OCI-LY1 (cell line): ENCODE measurements at regions not wholly inside any gene's neighbourhood (a gene's known extent, or its start where the extent isn't known, plus 50 kb on each side); places are given as distances from the start of the nearest gene placed in this dataset.
"Not testable (repeated sequence)": the region's sequence is repeated elsewhere in the genome, so short reads cannot be mapped to it uniquely, and the experiment has no call there.

Experiments used
- H2AFZ ChIP-seq: fragments of 200-600 bp; sonication (generic), shearing (Covaris generic); 2 replicates; pipeline ENCODE4 v1.6.0; 2014; ENCODE audit warnings: antibody characterized with exemption, mild to moderate bottlenecking, low read length
- H3F3A ChIP-seq: fragments of 200-600 bp; sonication (generic), shearing (Covaris generic); 2 replicates; pipeline ENCODE4 v1.6.0; 2014; ENCODE audit warnings: mild to moderate bottlenecking, antibody characterized with exemption, low read length, moderate library complexity; ENCODE audit not compliant: insufficient read depth
- H3K27ac ChIP-seq: fragments of 200-600 bp; sonication (generic); 2 replicates; pipeline ENCODE4 v1.5.1; 2014; ENCODE audit warnings: low read length, mixed run types, mild to moderate bottlenecking, low read depth; ENCODE audit not compliant: poor library complexity, severe bottlenecking
- H3K27me3 ChIP-seq: fragments of 200-600 bp; sonication (generic); 2 replicates; pipeline ENCODE4 v1.6.0; 2014; ENCODE audit warnings: antibody characterized with exemption, mild to moderate bottlenecking, low read length, moderate library complexity; ENCODE audit not compliant: insufficient read depth
- H3K36me3 ChIP-seq: fragments of 200-600 bp; sonication (generic); 2 replicates; pipeline ENCODE4 v1.6.1; 2014; ENCODE audit warnings: mild to moderate bottlenecking, antibody characterized with exemption, low read length, moderate library complexity, mixed read lengths; ENCODE audit not compliant: insufficient read depth
- H3K4me1 ChIP-seq: fragments of 200-600 bp; sonication (generic); 2 replicates; pipeline ENCODE4 v1.5.1; 2014; ENCODE audit warnings: mild to moderate bottlenecking, low read length, moderate library complexity; ENCODE audit not compliant: insufficient read depth, severe bottlenecking
- H3K4me2 ChIP-seq: fragments of 200-600 bp; sonication (generic), shearing (Covaris generic); 2 replicates; pipeline ENCODE4 v1.6.1; 2014; ENCODE audit warnings: low read length
- H3K4me3 ChIP-seq: fragments of 200-600 bp; sonication (generic); 2 replicates; pipeline ENCODE4 v1.5.1; 2014; ENCODE audit warnings: low read length, low read depth, mild to moderate bottlenecking, mixed read lengths; ENCODE audit not compliant: poor library complexity, severe bottlenecking
- H3K79me2 ChIP-seq: fragments of 200-600 bp; shearing (Covaris generic); 2 replicates; pipeline ENCODE4 v1.6.1; 2016; ENCODE audit warnings: mixed run types, low read length, mixed read lengths; ENCODE audit not compliant: insufficient read depth
- H3K9ac ChIP-seq: fragments of 200-600 bp; sonication (generic), shearing (Covaris generic); 2 replicates; pipeline ENCODE4 v1.6.1; 2014; ENCODE audit warnings: mild to moderate bottlenecking, low read length, mixed read lengths
- H3K9me2 ChIP-seq: fragments of 200-600 bp; sonication (generic), shearing (Covaris generic); 2 replicates; pipeline ENCODE4 v1.6.1; 2014; ENCODE audit warnings: low read depth, mild to moderate bottlenecking, low read length, mixed read lengths
- H3K9me3 ChIP-seq: fragments of 200-600 bp; shearing (Covaris generic); 2 replicates; pipeline ENCODE4 v1.6.1; 2014; ENCODE audit warnings: low read length, mixed read lengths
- H4K20me1 ChIP-seq: fragments of 200-600 bp; sonication (generic), shearing (Covaris generic); 2 replicates; pipeline ENCODE4 v1.6.0; 2016; ENCODE audit warnings: mild to moderate bottlenecking, low read length; ENCODE audit not compliant: insufficient read depth
- CTCF ChIP-seq: fragments of 200-600 bp; sonication (generic), shearing (Covaris generic); IDR thresholded peaks from 2 replicates; pipeline ENCODE4 v1.5.1; 2017; ENCODE audit warnings: mild to moderate bottlenecking, antibody characterized with exemption, low read length, moderate library complexity, mixed read lengths
- EZH2 ChIP-seq: fragments of 200-600 bp; sonication (generic), shearing (Covaris generic); IDR thresholded peaks from 2 replicates; pipeline ENCODE4 v1.8.0; 2017; ENCODE audit warnings: borderline replicate concordance, mixed run types, mild to moderate bottlenecking, antibody characterized with exemption, low read length, moderate library complexity, mixed read lengths

GRCh38 chr16:75957870-75958269 is 231.6 kb upstream of the CPHXL start:
- H3K36me3 ChIP-seq = no peaks in the 10 kb centered on the region
- no peak overlapping the region for H2AFZ ChIP-seq
- H3K27me3 ChIP-seq = no peaks in the 10 kb centered on the region
- H3K27ac ChIP-seq = no peak overlapping the region
- H3K4me3 ChIP-seq = no peak overlapping the region
- H3K9me2 ChIP-seq = no peaks in the 10 kb centered on the region
- H3K4me2 ChIP-seq = no peak overlapping the region
- H4K20me1 ChIP-seq = no peaks in the 10 kb centered on the region
- H3K79me2 ChIP-seq = no peaks in the 10 kb centered on the region
- no peaks in the 10 kb centered on the region for H3K4me1 ChIP-seq
- no peaks in the 10 kb centered on the region for H3F3A ChIP-seq
- TF ChIP-seq EZH2 = no peak
- TF ChIP-seq CTCF = no peak
- H3K9ac ChIP-seq = no peak overlapping the region
- H3K9me3 ChIP-seq = no peaks in the 10 kb centered on the region

- H3K4me3 ChIP-seq = no peak overlapping the region
- no peak overlapping the region for H3K4me2 ChIP-seq
- H3K27me3 ChIP-seq = no peaks in the 10 kb centered on the region
- no peaks in the 10 kb centered on the region for H3K9me2 ChIP-seq
- H3K9me3 ChIP-seq = no peaks in the 10 kb centered on the region
- no peaks in the 10 kb centered on the region for H4K20me1 ChIP-seq
- H2AFZ ChIP-seq = no peak overlapping the region
- H3K36me3 ChIP-seq = no peaks in the 10 kb centered on the region
- H3F3A ChIP-seq = no peaks in the 10 kb centered on the region
- H3K4me1 ChIP-seq = no peaks in the 10 kb centered on the region
- H3K79me2 ChIP-seq = no peaks in the 10 kb centered on the region
- TF ChIP-seq EZH2 (no peak), CTCF (no peak)
- no peak overlapping the region for H3K27ac ChIP-seq
- H3K9ac ChIP-seq = no peak overlapping the region
These were observed 239.4 kb upstream of the CPHXL start for GRCh38 chr16:75965504-75966374.

GRCh38 chr16:75969120-75969519 is 242.8 kb upstream of the CPHXL start:
- not testable (repeated sequence) for H3K27me3 ChIP-seq, H3K4me3 ChIP-seq, H3K9ac ChIP-seq, H3K9me2 ChIP-seq, H3K36me3 ChIP-seq, H3K27ac ChIP-seq, H2AFZ ChIP-seq, H3K79me2 ChIP-seq, H4K20me1 ChIP-seq, H3K4me1 ChIP-seq, H3K4me2 ChIP-seq, H3K9me3 ChIP-seq, H3F3A ChIP-seq

GRCh38 chr16:75971334-75971733 is 245.0 kb upstream of the CPHXL start:
- Histone ChIP-seq H3K4me2 (no peak overlapping the region), H3K9me2 (no peaks in the 10 kb centered on the region), H3K79me2 (no peaks in the 10 kb centered on the region), H2AFZ (no peak overlapping the region), H3K27ac (no peak overlapping the region), H3K27me3 (no peaks in the 10 kb centered on the region), H3K36me3 (no peaks in the 10 kb centered on the region), H4K20me1 (no peaks in the 10 kb centered on the region), H3K4me1 (no peaks in the 10 kb centered on the region), H3K9ac (no peak overlapping the region), H3F3A (no peaks in the 10 kb centered on the region), H3K4me3 (no peak overlapping the region), H3K9me3 (no peaks in the 10 kb centered on the region)
- TF ChIP-seq CTCF (no peak), EZH2 (no peak)
